Breast epithelium (tissue), 4 donors: ENCODE measurements at regions not wholly inside any gene's neighbourhood (a gene's known extent, or its start where the extent isn't known, plus 50 kb on each side); places are given as distances from the start of the nearest gene placed in this dataset.
A peak's percentile ranks its signal among the peaks of the same experiment; 100 is the strongest.

Experiments used
- DNase-seq, 2 donors: peaks; one replicate each; pipeline ENCODE4 v3.0.0-alpha.2; 2019; ENCODE audit warnings: low spot score in 2 of 2
- H3K27ac ChIP-seq, 2 donors: fragments of 200-600 bp; sonication (generic) in 1 of 2; one replicate each; pipeline ENCODE4 v1.5.1; 2016 to 2019; ENCODE audit warnings: mild to moderate bottlenecking in 1 of 2
- H3K27me3 ChIP-seq, 2 donors: fragments of 200-600 bp; sonication (generic) in 1 of 2; one replicate each; pipeline versions ENCODE4 v1.5.1 to v1.6.0; 2017 to 2019; ENCODE audit warnings: control low read depth in 1 of 2, mild to moderate bottlenecking in 1 of 2
- H3K36me3 ChIP-seq: fragments of 200-600 bp; one replicate; pipeline ENCODE4 v1.5.1; 2019
- H3K4me1 ChIP-seq, 2 donors: fragments of 200-600 bp; sonication (generic); one replicate each; pipeline ENCODE4 v1.5.1; 2016 to 2019; ENCODE audit warnings: control low read depth in 1 of 2
- H3K4me3 ChIP-seq, 3 donors: fragments of 200-600 bp; sonication (generic); 1 replicate in 2 of 3; 2 replicates in 1 of 3; pipeline ENCODE4 v1.5.1; 2016 to 2019; ENCODE audit warnings: mild to moderate bottlenecking in 3 of 3, moderate library complexity in 2 of 3
- H3K9me3 ChIP-seq, 2 donors: fragments of 200-600 bp; sonication (generic) in 1 of 2; one replicate each; pipeline ENCODE4 v1.5.1; 2016 to 2019; ENCODE audit warnings: control low read depth in 1 of 2
- CTCF ChIP-seq, 3 donors: fragments of 450-650 bp; IDR thresholded peaks; one replicate each; pipeline ENCODE4 v1.5.1; 2016 to 2017; ENCODE audit warnings: antibody characterized with exemption in 3 of 3, mild to moderate bottlenecking in 3 of 3, moderate library complexity in 3 of 3
- POLR2A ChIP-seq: fragments of 450-650 bp; IDR thresholded peaks from one replicate; pipeline ENCODE4 v1.6.1; 2016; ENCODE audit warnings: antibody characterized with exemption, mild to moderate bottlenecking, moderate library complexity
- POLR2AphosphoS5 ChIP-seq, 3 donors: sonication (generic); formaldehyde crosslinking; IDR thresholded peaks; one replicate each; pipeline ENCODE4 v1.6.1; 2017; ENCODE audit warnings: antibody characterized with exemption in 3 of 3
- intact Hi-C: fragments of 100-400 bp; cut with DNase I; formaldehyde crosslinking; loops from one replicate; pipeline ENCODE4 v1.15.1; 2023; ENCODE audit warnings: low total_unique reads

GRCh38 chr2:236970656-236971010 is 115.1 kb upstream of the COPS8 start:
- Histone ChIP-seq H3K36me3 (no peaks in the 10 kb centered on the region), H3K4me3 (no peak overlapping the region), H3K9me3 (no peaks in the 10 kb centered on the region), H3K27me3 (no peaks in the 10 kb centered on the region), H3K4me1 (no peaks in the 10 kb centered on the region), H3K27ac (peak overlapping the region; percentile 21 to 43)
- DNase-seq = no peak
- intact Hi-C loops = no loop called here
- no peak for TF ChIP-seq POLR2AphosphoS5 (IDR thresholded peaks at IDR 0.05)
- TF ChIP-seq CTCF (IDR thresholded peaks at IDR 0.05) = no peak
- TF ChIP-seq POLR2A = no peak

- no peaks in the 10 kb centered on the region for H3K36me3 ChIP-seq
- no peak for TF ChIP-seq CTCF (IDR thresholded peaks at IDR 0.05)
- intact Hi-C loops = no loop called here
- H3K4me1 ChIP-seq = no peaks in the 10 kb centered on the region
- H3K27ac ChIP-seq = peak overlapping the region; percentile 29 to 52
- DNase-seq = no peak
- no peaks in the 10 kb centered on the region for H3K27me3 ChIP-seq
- no peaks in the 10 kb centered on the region for H3K9me3 ChIP-seq
- no peak overlapping the region for H3K4me3 ChIP-seq
These were observed 114.4 kb upstream of the COPS8 start for GRCh38 chr2:236971131-236971821.

- no peak for TF ChIP-seq CTCF (IDR thresholded peaks at IDR 0.05)
- no peak for TF ChIP-seq POLR2AphosphoS5 (IDR thresholded peaks at IDR 0.05)
- no peak for TF ChIP-seq POLR2A
- H3K4me3 ChIP-seq = no peak overlapping the region
- no peaks in the 10 kb centered on the region for H3K27me3 ChIP-seq
- peak overlapping the region; percentile 29 to 52 for H3K27ac ChIP-seq
- no peak for DNase-seq
- H3K36me3 ChIP-seq = no peaks in the 10 kb centered on the region
- H3K4me1 ChIP-seq = no peaks in the 10 kb centered on the region
- intact Hi-C loops = no loop called here
- no peaks in the 10 kb centered on the region for H3K9me3 ChIP-seq
These were observed 113.7 kb upstream of the COPS8 start for GRCh38 chr2:236971919-236972381.

- Histone ChIP-seq H3K9me3 (no peaks in the 10 kb centered on the region), H3K36me3 (no peaks in the 10 kb centered on the region), H3K4me1 (no peaks in the 10 kb centered on the region), H3K27ac (peak overlapping the region in 1 of 2 donors; percentile 52), H3K27me3 (no peaks in the 10 kb centered on the region), H3K4me3 (no peak overlapping the region)
- intact Hi-C loops = no loop called here
- DNase-seq = no peak
- TF ChIP-seq CTCF (IDR thresholded peaks at IDR 0.05) (no peak), POLR2AphosphoS5 (IDR thresholded peaks at IDR 0.05) (no peak), POLR2A (no peak)
These were observed 113.0 kb upstream of the COPS8 start for GRCh38 chr2:236972491-236973342.

GRCh38 chr2:236973343-236973980 is 112.2 kb upstream of the COPS8 start:
- no peaks in the 10 kb centered on the region for H3K9me3 ChIP-seq
- no peaks in the 10 kb centered on the region for H3K36me3 ChIP-seq
- DNase-seq = no peak
- intact Hi-C loops = no loop called here
- no peak overlapping the region for H3K4me3 ChIP-seq
- no peaks in the 10 kb centered on the region for H3K27me3 ChIP-seq
- H3K4me1 ChIP-seq = no peaks in the 10 kb centered on the region
- TF ChIP-seq CTCF (IDR thresholded peaks at IDR 0.05) (no peak), POLR2AphosphoS5 (IDR thresholded peaks at IDR 0.05) (no peak), POLR2A (no peak)
- H3K27ac ChIP-seq = no peak overlapping the region
